ENCODE measurements at regions not wholly inside any gene's neighbourhood (a gene's known extent, or its start where the extent isn't known, plus 50 kb on each side); places are given as distances from the start of the nearest gene placed in this dataset.

DNA sequence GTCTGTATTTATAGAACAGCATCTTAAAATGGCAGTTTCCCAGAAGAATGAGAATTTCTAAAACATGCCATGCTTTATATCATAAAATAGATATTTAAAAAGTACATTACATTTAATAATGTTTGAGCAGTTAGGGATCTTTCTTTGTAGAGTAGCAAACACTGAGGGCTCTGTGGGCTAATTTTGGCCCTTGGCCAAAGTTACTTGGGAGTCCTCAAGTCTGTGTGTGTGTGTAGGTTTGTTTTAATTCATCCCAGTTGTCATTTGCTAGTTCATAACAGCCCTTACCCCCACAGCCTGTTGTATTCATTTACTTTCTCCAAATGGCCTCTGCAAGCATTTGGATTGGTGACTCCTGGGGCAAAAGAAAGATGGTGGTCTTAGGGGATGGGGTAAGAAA lies 576.4 kb upstream of the SGCD start:
- Histone ChIP-seq H3K27ac (ENCODE audit: low read depth in 1 of 2, low read length in 2 of 2) (no peak overlapping the region), H3K9me3 (ENCODE audit: control insufficient read depth in 4 of 4, low read length in 3 of 4) (no peaks in the 10 kb centered on the region), H3K27me3 (ENCODE audit: control insufficient read depth in 4 of 4, insufficient read depth in 4 of 4, low read length in 3 of 4) (peaks cover 0 to 3% (median 0%) of the 10 kb centered on the region in 4 donors), H3K4me3 (ENCODE audit: low read depth in 1 of 3, low read length in 3 of 3) (no peak overlapping the region), H3K9ac (ENCODE audit: low read depth in 1 of 2, low read length in 2 of 2) (no peak overlapping the region), H3K4me1 (ENCODE audit: control insufficient read depth in 4 of 4, insufficient read depth in 4 of 4, low read length in 3 of 4) (no peaks in the 10 kb centered on the region), H3K36me3 (ENCODE audit: control insufficient read depth in 4 of 4, insufficient read depth in 3 of 4, low read depth in 1 of 4, low read length in 3 of 4) (no peaks in the 10 kb centered on the region)
- no peak for TF ChIP-seq ZBTB33 (IDR thresholded peaks at IDR 0.05)
- DNase-seq (ENCODE audit: low spot score), result no peak

DNA sequence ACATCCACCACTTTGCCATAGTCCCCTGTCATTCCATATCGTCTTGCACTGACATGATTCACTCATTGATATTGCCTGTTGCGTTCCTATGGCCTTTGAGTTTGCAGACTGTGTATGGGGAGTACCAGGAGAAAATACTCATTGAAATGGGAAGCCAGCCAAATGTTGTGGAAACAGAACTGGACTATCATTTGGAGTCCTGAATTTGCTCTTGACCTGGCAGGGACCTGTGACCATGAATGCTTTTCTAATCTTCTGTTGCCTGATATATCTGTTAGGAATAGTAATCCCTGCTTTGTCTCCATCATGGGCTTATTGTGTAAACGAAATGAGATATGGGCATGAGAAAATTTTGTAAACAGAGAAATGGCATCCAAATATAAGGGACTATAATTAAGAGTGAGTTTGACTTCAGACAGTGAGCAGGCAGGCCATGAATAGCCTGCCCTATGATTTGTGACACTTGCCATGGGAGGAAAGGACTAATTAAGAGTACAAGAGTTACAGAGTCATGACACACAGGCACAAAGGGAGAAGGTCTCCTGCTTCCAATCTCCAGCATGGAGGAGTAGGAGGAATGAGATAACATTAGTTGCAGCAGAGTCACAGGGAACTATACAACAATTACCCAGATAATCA lies 572.9 kb upstream of the SGCD start:
- peaks cover 0 to 3% (median 0%) of the 10 kb centered on the region in 4 donors for H3K27me3 ChIP-seq (ENCODE audit: control insufficient read depth in 4 of 4, insufficient read depth in 4 of 4, low read length in 3 of 4)
- H3K4me1 ChIP-seq (ENCODE audit: control insufficient read depth in 4 of 4, insufficient read depth in 4 of 4, low read length in 3 of 4), result no peaks in the 10 kb centered on the region
- DNase-seq (ENCODE audit: low spot score), result no peak
- TF ChIP-seq RAD21 (IDR thresholded peaks at IDR 0.05), result no peak
- TF ChIP-seq, protein P1, sequence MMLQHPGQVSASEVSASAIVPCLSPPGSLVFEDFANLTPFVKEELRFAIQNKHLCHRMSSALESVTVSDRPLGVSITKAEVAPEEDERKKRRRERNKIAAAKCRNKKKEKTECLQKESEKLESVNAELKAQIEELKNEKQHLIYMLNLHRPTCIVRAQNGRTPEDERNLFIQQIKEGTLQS (IDR thresholded peaks at IDR 0.05), result no peak
- TF ChIP-seq, protein P2, sequence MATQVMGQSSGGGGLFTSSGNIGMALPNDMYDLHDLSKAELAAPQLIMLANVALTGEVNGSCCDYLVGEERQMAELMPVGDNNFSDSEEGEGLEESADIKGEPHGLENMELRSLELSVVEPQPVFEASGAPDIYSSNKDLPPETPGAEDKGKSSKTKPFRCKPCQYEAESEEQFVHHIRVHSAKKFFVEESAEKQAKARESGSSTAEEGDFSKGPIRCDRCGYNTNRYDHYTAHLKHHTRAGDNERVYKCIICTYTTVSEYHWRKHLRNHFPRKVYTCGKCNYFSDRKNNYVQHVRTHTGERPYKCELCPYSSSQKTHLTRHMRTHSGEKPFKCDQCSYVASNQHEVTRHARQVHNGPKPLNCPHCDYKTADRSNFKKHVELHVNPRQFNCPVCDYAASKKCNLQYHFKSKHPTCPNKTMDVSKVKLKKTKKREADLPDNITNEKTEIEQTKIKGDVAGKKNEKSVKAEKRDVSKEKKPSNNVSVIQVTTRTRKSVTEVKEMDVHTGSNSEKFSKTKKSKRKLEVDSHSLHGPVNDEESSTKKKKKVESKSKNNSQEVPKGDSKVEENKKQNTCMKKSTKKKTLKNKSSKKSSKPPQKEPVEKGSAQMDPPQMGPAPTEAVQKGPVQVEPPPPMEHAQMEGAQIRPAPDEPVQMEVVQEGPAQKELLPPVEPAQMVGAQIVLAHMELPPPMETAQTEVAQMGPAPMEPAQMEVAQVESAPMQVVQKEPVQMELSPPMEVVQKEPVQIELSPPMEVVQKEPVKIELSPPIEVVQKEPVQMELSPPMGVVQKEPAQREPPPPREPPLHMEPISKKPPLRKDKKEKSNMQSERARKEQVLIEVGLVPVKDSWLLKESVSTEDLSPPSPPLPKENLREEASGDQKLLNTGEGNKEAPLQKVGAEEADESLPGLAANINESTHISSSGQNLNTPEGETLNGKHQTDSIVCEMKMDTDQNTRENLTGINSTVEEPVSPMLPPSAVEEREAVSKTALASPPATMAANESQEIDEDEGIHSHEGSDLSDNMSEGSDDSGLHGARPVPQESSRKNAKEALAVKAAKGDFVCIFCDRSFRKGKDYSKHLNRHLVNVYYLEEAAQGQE (IDR thresholded peaks at IDR 0.05), result no peak
- TF ChIP-seq JUND (IDR thresholded peaks at IDR 0.05), result no peak
- TF ChIP-seq YY1 (IDR thresholded peaks at IDR 0.05), result no peak
- no peak for TF ChIP-seq EGR1 (IDR thresholded peaks at IDR 0.05; ENCODE audit: low read depth in 2 of 2)
- no peak for TF ChIP-seq HNF4A (conservative IDR thresholded peaks at IDR 0.05)
- TF ChIP-seq ZBTB33 (IDR thresholded peaks at IDR 0.05), result no peak
- no peak for TF ChIP-seq NR2F2 (IDR thresholded peaks at IDR 0.05)
- TF ChIP-seq FOXA1 (IDR thresholded peaks at IDR 0.05), result no peak
- WGBS, result 41% methylated on average over 3 of the region's 3 CpGs
- no peaks in the 10 kb centered on the region for H3K9me3 ChIP-seq (ENCODE audit: control insufficient read depth in 4 of 4, low read length in 3 of 4)
- H3K27ac ChIP-seq (ENCODE audit: low read depth in 1 of 2, low read length in 2 of 2), result no peak overlapping the region
- no peak overlapping the region for H3K9ac ChIP-seq (ENCODE audit: low read depth in 1 of 2, low read length in 2 of 2)
- H3K36me3 ChIP-seq (ENCODE audit: control insufficient read depth in 4 of 4, insufficient read depth in 3 of 4, low read depth in 1 of 4, low read length in 3 of 4), result no peaks in the 10 kb centered on the region
- H3K4me3 ChIP-seq (ENCODE audit: low read depth in 1 of 3, low read length in 3 of 3), result no peak overlapping the region

Measured in liver (tissue), 7 donors.